H9 (cell line): ENCODE measurements at regions not wholly inside any gene's neighbourhood (a gene's known extent, or its start where the extent isn't known, plus 50 kb on each side); places are given as distances from the start of the nearest gene placed in this dataset.

Source experiments
- DNase-seq: peaks from one replicate; pipeline ENCODE4 v3.0.0-alpha.2; 2017
- H2AFZ ChIP-seq: one replicate; pipeline ENCODE4 v1.6.1; 2013; ENCODE audit warnings: mild to moderate bottlenecking, low read length, control low read depth, moderate library complexity
- H2AK5ac ChIP-seq: 2 replicates; pipeline ENCODE4 v1.6.1; 2013; ENCODE audit warnings: low read length, control low read depth, mixed read lengths; ENCODE audit not compliant: insufficient read length
- H2BK120ac ChIP-seq: one replicate; pipeline ENCODE4 v1.6.1; 2013; ENCODE audit warnings: low read depth, mild to moderate bottlenecking, low read length, control low read depth, inconsistent platforms; ENCODE audit not compliant: poor library complexity, severe bottlenecking
- H2BK12ac ChIP-seq: 2 replicates; pipeline ENCODE4 v1.6.1; 2013; ENCODE audit warnings: low read length, control low read depth, mixed read lengths, low read depth; ENCODE audit not compliant: insufficient read length
- H2BK15ac ChIP-seq: 2 replicates; pipeline ENCODE4 v1.6.1; 2013; ENCODE audit warnings: low read depth, low read length, control low read depth
- H2BK20ac ChIP-seq: one replicate; pipeline ENCODE4 v1.6.1; 2013; ENCODE audit warnings: low read depth, mild to moderate bottlenecking, low read length, control low read depth, inconsistent platforms; ENCODE audit not compliant: poor library complexity, severe bottlenecking
- H2BK5ac ChIP-seq: 2 replicates; pipeline ENCODE4 v1.6.1; 2013; ENCODE audit warnings: low read length, control low read depth, mixed read lengths; ENCODE audit not compliant: insufficient read length
- H3K14ac ChIP-seq: 2 replicates; pipeline ENCODE4 v1.6.1; 2013; ENCODE audit warnings: low read length, control low read depth; ENCODE audit not compliant: insufficient read depth
- H3K18ac ChIP-seq: 2 replicates; pipeline ENCODE4 v1.6.1; 2013; ENCODE audit warnings: low read depth, mild to moderate bottlenecking, mixed read lengths, low read length, control low read depth; ENCODE audit not compliant: insufficient read length
- H3K23ac ChIP-seq: 2 replicates; pipeline ENCODE4 v1.6.1; 2013; ENCODE audit warnings: low read length, control low read depth, mixed read lengths, low read depth; ENCODE audit not compliant: insufficient read length
- H3K23me2 ChIP-seq: 2 replicates; pipeline ENCODE4 v1.6.1; 2013; ENCODE audit warnings: low read depth, mild to moderate bottlenecking, mixed read lengths, low read length, control low read depth; ENCODE audit not compliant: insufficient read length, poor library complexity, severe bottlenecking
- H3K27ac ChIP-seq: 2 replicates; pipeline ENCODE4 v1.5.1; 2013; ENCODE audit warnings: low read length, control low read depth, mixed read lengths, low read depth; ENCODE audit not compliant: insufficient read length
- H3K27me3 ChIP-seq: 2 replicates; pipeline ENCODE4 v1.6.1; 2013; ENCODE audit warnings: low read length, control low read depth, inconsistent platforms; ENCODE audit not compliant: insufficient read depth
- H3K4ac ChIP-seq: 2 replicates; pipeline ENCODE4 v1.6.1; 2013; ENCODE audit warnings: low read depth, mild to moderate bottlenecking, control low read depth, inconsistent platforms, low read length, moderate library complexity
- H3K4me1 ChIP-seq: 2 replicates; pipeline ENCODE4 v1.6.1; 2013; ENCODE audit warnings: low read length, control low read depth, inconsistent platforms; ENCODE audit not compliant: insufficient read depth
- H3K4me2 ChIP-seq: 2 replicates; pipeline ENCODE4 v1.6.1; 2013; ENCODE audit warnings: low read length, control low read depth, mixed read lengths; ENCODE audit not compliant: insufficient read length, insufficient read depth
- H3K56ac ChIP-seq: 2 replicates; pipeline ENCODE4 v1.6.1; 2013; ENCODE audit warnings: low read depth, mild to moderate bottlenecking, mixed read lengths, low read length, control low read depth; ENCODE audit not compliant: insufficient read length
- H3K79me1 ChIP-seq: 2 replicates; pipeline ENCODE4 v1.6.1; 2013; ENCODE audit warnings: low read depth, mild to moderate bottlenecking, moderate library complexity, low read length, control low read depth, inconsistent platforms; ENCODE audit not compliant: insufficient read depth, poor library complexity, severe bottlenecking
- H3K79me2 ChIP-seq: 2 replicates; pipeline ENCODE4 v1.6.1; 2013; ENCODE audit warnings: low read length, control low read depth, inconsistent platforms; ENCODE audit not compliant: insufficient read depth
- H3K9ac ChIP-seq: 2 replicates; pipeline ENCODE4 v1.6.1; 2013; ENCODE audit warnings: low read length, control low read depth, mixed read lengths; ENCODE audit not compliant: insufficient read length; ENCODE audit errors: extremely low read depth
- H3K9me3 ChIP-seq: one replicate; pipeline ENCODE4 v1.6.1; 2013; ENCODE audit warnings: low read depth, low read length, inconsistent platforms; ENCODE audit not compliant: control insufficient read depth
- H3T11ph ChIP-seq: one replicate; pipeline ENCODE4 v1.6.1; 2013; ENCODE audit warnings: mild to moderate bottlenecking, low read length, control low read depth, inconsistent platforms
- H4K20me1 ChIP-seq: one replicate; pipeline ENCODE4 v1.6.1; 2013; ENCODE audit not compliant: control insufficient read depth, insufficient read length, insufficient read depth
- H4K5ac ChIP-seq: 2 replicates; pipeline ENCODE4 v1.6.1; 2013; ENCODE audit warnings: low read depth, mild to moderate bottlenecking, mixed read lengths, low read length, control low read depth; ENCODE audit not compliant: insufficient read length
- H4K8ac ChIP-seq: replicated peaks from 2 replicates; pipeline ENCODE4 v1.6.1; 2013; ENCODE audit warnings: low read length, control low read depth, mixed read lengths, low read depth; ENCODE audit not compliant: insufficient read length
- H4K91ac ChIP-seq: 2 replicates; pipeline ENCODE4 v1.6.1; 2013; ENCODE audit warnings: low read depth, mild to moderate bottlenecking, moderate library complexity, mixed read lengths, low read length, control low read depth; ENCODE audit not compliant: insufficient read length
- H3K27ac Mint-ChIP-seq, 3 experiments: 2 replicates in 2 of 3; 3 replicates in 1 of 3; pipeline ENCODE4 v1.8.0; 2020 to 2021; ENCODE audit warnings: mixed read lengths in 3 of 3, mild to moderate bottlenecking in 1 of 3, moderate library complexity in 1 of 3
- H3K27me3 Mint-ChIP-seq: 2 replicates; pipeline ENCODE4 v1.8.0; 2021; ENCODE audit warnings: low read depth, mild to moderate bottlenecking, moderate library complexity, mixed read lengths
- H3K36me3 Mint-ChIP-seq, 3 experiments: 2 replicates in 2 of 3; 3 replicates in 1 of 3; pipeline ENCODE4 v1.8.0; 2020 to 2021; ENCODE audit warnings: low read depth in 3 of 3, mixed read lengths in 3 of 3; ENCODE audit not compliant: insufficient read depth in 1 of 3
- H3K4me1 Mint-ChIP-seq, 2 experiments: 2 replicates each; pipeline ENCODE4 v1.8.0; 2020; ENCODE audit warnings: mixed read lengths in 2 of 2
- H3K4me3 Mint-ChIP-seq, 2 experiments: 2 replicates in 1 of 2; 3 replicates in 1 of 2; pipeline ENCODE4 v1.8.0; 2020 to 2021; ENCODE audit warnings: mild to moderate bottlenecking in 2 of 2, mixed read lengths in 2 of 2, moderate library complexity in 1 of 2
- H3K9me3 Mint-ChIP-seq, 2 experiments: 2 replicates in 1 of 2; 3 replicates in 1 of 2; pipeline ENCODE4 v1.8.0; 2020; ENCODE audit warnings: mild to moderate bottlenecking in 2 of 2, mixed read lengths in 2 of 2, moderate library complexity in 1 of 2
- WGBS: extraction: QIAGEN DNeasy Blood & Tissue Kit; methylation state at CpG from one replicate; pipeline ENCODE4 v1.1.7; 2013; ENCODE audit warnings: missing lambda C conversion rate, low lambda C conversion rate, mixed read lengths; ENCODE audit not compliant: insufficient read length; ENCODE audit errors: extremely low coverage; 5-methylcytosine and 5-hydroxymethylcytosine counted together
- TF ChIP-seq, protein P1 (sequence below): fragments of 200-600 bp; sonication (generic); conservative IDR thresholded peaks from 3 replicates; pipeline ENCODE4 v1.8.0; 2021; ENCODE audit warnings: antibody characterized with exemption, mild to moderate bottlenecking

- no peak overlapping the region for H3K27ac ChIP-seq
These were observed 88.7 kb upstream of the MYL10 start for GRCh38 chr7:101717628-101718357.

More at GRCh38 chr7:101717628-101718357, 88.7 kb upstream of the MYL10 start:
- Histone ChIP-seq H2BK120ac (no peak overlapping the region), H3K79me2 (no peaks in the 10 kb centered on the region), H4K20me1 (no peaks in the 10 kb centered on the region), H4K8ac (no peak overlapping the region), H2BK12ac (no peak overlapping the region), H3K23ac (no peak overlapping the region), H3K18ac (no peak overlapping the region), H2BK20ac (no peak overlapping the region), H3K56ac (no peak overlapping the region), H3K4me1 (no peaks in the 10 kb centered on the region), H3K9me3 (no peaks in the 10 kb centered on the region), H4K5ac (no peak overlapping the region), H2AFZ (no peak overlapping the region), H3T11ph (no peak overlapping the region), H4K91ac (no peak overlapping the region), H3K79me1 (no peaks in the 10 kb centered on the region), H3K4ac (no peak overlapping the region), H3K27me3 (no peaks in the 10 kb centered on the region), H3K9ac (no peak overlapping the region), H2BK15ac (no peak overlapping the region), H3K23me2 (no peaks in the 10 kb centered on the region), H3K14ac (no peak overlapping the region), H3K4me2 (no peak overlapping the region), H2AK5ac (no peak overlapping the region), H2BK5ac (no peak overlapping the region)
- H3K27ac Mint-ChIP-seq = peak overlapping the region in 2 of 3 experiments; percentile 14 to 23; a peak in 1 of 7 replicates
- H3K4me3 Mint-ChIP-seq = no peak overlapping the region; a peak in 1 of 5 replicates
- H3K27me3 Mint-ChIP-seq = no peaks in the 10 kb centered on the region
- H3K36me3 Mint-ChIP-seq = no peaks in the 10 kb centered on the region
- TF ChIP-seq, protein P1, sequence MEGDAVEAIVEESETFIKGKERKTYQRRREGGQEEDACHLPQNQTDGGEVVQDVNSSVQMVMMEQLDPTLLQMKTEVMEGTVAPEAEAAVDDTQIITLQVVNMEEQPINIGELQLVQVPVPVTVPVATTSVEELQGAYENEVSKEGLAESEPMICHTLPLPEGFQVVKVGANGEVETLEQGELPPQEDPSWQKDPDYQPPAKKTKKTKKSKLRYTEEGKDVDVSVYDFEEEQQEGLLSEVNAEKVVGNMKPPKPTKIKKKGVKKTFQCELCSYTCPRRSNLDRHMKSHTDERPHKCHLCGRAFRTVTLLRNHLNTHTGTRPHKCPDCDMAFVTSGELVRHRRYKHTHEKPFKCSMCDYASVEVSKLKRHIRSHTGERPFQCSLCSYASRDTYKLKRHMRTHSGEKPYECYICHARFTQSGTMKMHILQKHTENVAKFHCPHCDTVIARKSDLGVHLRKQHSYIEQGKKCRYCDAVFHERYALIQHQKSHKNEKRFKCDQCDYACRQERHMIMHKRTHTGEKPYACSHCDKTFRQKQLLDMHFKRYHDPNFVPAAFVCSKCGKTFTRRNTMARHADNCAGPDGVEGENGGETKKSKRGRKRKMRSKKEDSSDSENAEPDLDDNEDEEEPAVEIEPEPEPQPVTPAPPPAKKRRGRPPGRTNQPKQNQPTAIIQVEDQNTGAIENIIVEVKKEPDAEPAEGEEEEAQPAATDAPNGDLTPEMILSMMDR = no peak
- DNase-seq = no peak
- no peaks in the 10 kb centered on the region for H3K9me3 Mint-ChIP-seq
- peaks cover 0 to 4% of the 10 kb centered on the region in 2 experiments; a peak in 2 of 4 replicates for H3K4me1 Mint-ChIP-seq
- WGBS = no CpG with 5 or more reads among the region's 25 CpGs
